Hypothalamus (tissue), 51 donors: ENCODE measurements at regions not wholly inside any gene's neighbourhood (a gene's known extent, or its start where the extent isn't known, plus 50 kb on each side); places are given as distances from the start of the nearest gene placed in this dataset.

Experiments
- DNase-seq, 51 donors: peaks; one replicate each; lab custom pipeline; 2025; lab: John Stamatoyannopoulos, UW

- no peak for DNase-seq
These were observed 94.2 kb upstream of the SLC25A13 start for GRCh38 chr7:96416116-96416515.

DNA sequence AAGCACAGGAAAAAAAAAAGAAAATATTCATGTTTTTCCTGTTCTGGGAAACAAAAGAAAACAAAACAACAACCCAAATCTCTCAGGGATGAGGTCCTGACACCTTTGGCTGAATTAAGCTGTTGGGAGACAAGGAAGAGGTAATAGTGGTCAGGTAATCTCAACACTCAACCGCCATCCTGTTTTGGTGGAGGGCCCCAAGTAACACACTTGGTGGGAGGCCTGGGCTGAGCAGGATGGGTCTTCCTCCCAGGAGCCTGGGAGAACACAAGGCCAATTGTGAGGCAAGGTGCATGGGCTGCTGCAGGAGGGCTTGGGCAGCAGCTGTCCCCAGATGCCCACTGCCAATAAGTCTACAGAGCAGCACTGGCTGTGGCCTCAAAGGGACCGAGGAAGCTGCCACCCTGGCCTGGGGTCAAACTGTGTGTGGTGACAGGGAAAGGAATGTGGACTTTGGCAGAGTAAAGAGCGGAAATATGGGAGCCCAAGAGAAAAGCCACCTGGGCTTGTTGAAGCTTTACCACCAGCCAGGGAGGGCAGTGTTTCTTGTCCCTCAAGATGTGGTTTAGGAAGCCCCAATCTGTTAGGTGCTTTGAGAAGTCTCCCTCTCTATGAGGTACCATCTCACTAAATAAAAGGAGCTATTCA lies 93.5 kb upstream of the SLC25A13 start:
- no peak for DNase-seq

GRCh38 chr7:96414931-96415292 lies 93.0 kb upstream of the SLC25A13 start:
- peak in 30 of 51 donors; percentile 0 to 54 (median 10) for DNase-seq

DNA sequence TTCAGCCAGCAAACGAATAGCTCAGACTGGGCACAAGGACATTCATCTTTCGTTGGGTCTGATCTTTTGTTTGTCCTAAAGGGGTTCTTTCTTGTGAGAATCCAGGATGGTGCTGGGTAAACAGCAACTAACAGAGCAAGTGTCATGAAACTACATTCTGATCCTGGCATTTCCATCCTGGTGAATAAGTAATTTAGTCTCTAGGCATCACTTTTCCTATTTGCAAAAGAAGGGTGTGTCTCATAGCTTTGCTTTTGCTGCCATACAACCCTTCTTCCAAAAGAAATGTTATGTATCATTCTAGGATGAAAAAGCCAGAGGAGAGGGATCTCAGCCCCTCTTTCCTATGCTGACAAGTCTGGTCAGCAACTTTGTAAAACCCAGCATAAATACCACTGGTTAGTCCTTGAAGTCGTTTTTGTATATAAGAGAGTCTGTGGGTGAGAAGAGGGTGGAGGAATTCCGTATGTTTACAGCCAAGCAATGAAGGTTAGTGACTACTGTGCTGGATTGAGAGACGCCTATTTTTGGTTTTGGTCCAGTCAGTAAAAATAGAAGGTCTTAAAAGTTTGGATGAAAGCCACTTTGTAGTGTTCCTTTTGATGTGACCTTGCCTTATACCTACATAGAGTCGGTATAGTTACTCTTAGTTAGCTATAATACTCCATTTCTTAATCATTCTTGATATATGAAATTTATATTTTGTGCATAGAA lies 88.4 kb upstream of the SLC25A13 start:
- no peak for DNase-seq

GRCh38 chr7:96408881-96409280 lies 87.0 kb upstream of the SLC25A13 start:
- DNase-seq = no peak

DNA sequence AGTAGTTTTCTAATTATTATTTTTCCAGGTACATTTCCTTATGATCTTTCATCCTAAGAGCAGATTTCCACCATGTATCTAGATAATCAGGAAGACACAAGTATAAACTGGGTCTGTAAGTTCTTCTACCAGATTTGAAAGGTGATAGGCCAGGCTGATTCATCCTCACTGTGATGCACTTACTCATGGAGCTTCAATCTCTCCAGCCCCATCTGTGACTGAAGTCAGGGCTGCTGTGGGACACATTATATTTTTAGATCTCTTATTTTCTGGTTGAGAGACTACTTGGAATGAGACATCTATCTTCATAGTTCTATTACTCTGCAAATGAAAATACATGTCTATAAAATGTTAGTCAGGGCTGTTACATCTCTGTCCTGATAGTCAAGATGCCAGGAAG lies 85.5 kb upstream of the SLC25A13 start:
- no peak for DNase-seq

DNA sequence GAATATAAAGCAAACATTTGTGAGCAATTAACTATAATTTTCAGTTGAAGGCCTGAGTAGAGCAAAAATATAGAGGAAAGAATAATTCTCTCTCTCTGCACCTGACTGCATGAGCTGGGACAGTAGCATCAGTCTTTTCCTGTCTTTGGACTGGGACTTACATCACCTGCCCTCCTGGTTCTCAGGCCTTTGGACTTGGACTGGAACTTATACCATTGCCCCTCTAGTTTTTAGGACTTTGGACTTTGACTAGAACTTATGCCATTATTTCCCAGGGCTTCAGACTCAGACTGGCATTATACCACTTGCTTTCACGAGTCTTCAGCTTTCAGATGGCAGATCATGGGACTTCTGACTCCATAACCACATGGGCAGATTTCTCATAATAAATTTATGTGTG lies 81.0 kb upstream of the SLC25A13 start:
- no peak for DNase-seq

DNA sequence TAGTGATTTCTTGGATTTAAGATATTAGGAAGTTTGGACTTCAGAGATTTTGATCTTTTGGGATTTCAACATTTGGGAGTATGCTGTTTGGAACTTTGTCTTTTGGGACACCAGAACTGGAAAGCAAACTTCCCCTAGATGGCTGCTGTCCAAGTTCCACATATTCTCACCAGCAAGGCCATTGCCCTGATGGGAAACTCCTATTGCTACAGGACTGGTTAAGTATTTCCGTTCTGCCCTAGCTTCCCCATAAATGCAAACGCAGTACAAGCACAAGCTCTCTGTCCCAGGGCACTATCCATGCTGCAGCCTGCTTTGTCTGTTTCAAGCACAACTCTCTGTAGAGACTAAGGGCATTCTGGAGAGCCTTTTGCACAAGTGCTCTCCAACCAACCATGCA lies 79.3 kb upstream of the SLC25A13 start:
- DNase-seq = no peak

DNA sequence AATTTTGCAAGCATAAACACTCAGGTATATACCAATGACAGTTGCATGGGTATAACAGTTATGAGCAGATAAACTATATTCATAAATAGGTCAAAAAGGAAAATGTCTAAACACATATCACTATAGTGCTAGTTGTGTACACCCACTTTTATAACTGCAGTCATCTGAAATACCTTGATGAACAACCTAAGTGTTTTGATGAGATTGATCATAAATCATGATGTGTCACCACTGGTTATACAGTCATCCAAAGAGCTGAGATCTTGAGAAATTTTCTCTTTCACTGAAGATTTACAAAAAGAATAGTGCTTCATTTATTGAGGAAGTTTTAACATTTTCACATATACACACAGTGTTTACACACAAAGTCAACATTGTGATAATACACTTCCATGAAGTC lies 78.6 kb upstream of the SLC25A13 start:
- DNase-seq = no peak

DNA sequence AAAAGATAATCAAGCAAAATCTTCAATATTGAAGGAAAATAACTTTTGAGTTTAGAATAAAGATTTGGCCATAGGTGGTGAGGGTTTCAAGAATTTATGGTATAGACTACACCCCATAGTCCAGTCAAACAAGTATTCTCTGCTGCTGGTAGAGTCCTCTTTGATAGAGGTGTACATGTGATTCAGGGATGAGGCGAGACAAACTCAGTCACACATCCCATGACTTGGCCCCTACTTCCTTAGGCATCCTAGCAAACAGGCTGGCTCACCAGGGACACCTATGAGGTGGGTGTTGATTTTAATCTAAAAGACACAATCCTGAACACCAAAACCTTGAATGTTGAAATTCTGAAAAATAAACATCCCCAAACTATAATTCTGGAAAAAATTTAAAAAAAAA lies 78.1 kb upstream of the SLC25A13 start:
- no peak for DNase-seq

GRCh38 chr7:96397936-96398598 lies 76.2 kb upstream of the SLC25A13 start:
- DNase-seq = no peak

- DNase-seq = peak in 2 of 51 donors; percentile 2
These were observed 66.9 kb upstream of the SLC25A13 start for GRCh38 chr7:96388620-96389383.

- no peak for DNase-seq
These were observed 66.3 kb upstream of the SLC25A13 start for GRCh38 chr7:96388166-96388565.

DNA sequence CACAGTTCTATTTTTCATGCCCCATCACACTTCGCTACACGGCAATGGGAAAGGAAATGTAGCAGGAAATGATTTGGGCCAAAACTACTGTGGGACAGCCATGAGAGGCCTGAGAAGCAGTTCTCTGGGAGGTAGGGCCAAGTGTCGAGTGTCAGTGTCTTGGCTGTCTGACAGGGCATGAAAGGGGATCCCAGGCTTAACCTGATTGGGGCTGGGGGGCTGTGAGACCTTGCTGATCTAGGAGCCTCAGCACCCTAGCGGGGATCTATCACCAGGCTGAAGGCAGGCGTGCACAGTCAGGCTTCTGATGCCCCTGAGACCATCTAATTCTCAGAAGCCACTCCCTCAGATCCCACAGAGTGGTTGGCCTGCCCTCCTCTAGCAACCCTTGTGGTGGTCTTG lies 58.2 kb upstream of the SLC25A13 start:
- DNase-seq = no peak

GRCh38 chr7:96377399-96377798 lies 55.5 kb upstream of the SLC25A13 start:
- no peak for DNase-seq
